Mucosa of stomach (tissue), 1 donor: ENCODE measurements at regions not wholly inside any gene's neighbourhood (a gene's known extent, or its start where the extent isn't known, plus 50 kb on each side); places are given as distances from the start of the nearest gene placed in this dataset.

Experiments
- H3K27me3 ChIP-seq: one replicate; pipeline ENCODE4 v1.7.0; 2013; ENCODE audit warnings: mild to moderate bottlenecking, low read length; ENCODE audit not compliant: control insufficient read depth, insufficient read depth
- H3K36me3 ChIP-seq: one replicate; pipeline ENCODE4 v1.7.0; 2013; ENCODE audit warnings: low read length; ENCODE audit not compliant: control insufficient read depth, insufficient read depth
- H3K4me1 ChIP-seq: one replicate; pipeline ENCODE4 v1.7.0; 2013; ENCODE audit warnings: mild to moderate bottlenecking, low read length; ENCODE audit not compliant: control insufficient read depth, insufficient read depth
- H3K4me3 ChIP-seq: one replicate; pipeline ENCODE4 v1.7.0; 2013; ENCODE audit warnings: low read length
- H3K9ac ChIP-seq: one replicate; pipeline ENCODE4 v1.7.0; 2013; ENCODE audit warnings: mild to moderate bottlenecking, low read length, moderate library complexity
- H3K9me3 ChIP-seq: one replicate; pipeline ENCODE4 v1.7.0; 2013; ENCODE audit warnings: mild to moderate bottlenecking, low read length, moderate library complexity; ENCODE audit not compliant: control insufficient read depth
- donor health status: Pancreatic carcinoma.

DNA sequence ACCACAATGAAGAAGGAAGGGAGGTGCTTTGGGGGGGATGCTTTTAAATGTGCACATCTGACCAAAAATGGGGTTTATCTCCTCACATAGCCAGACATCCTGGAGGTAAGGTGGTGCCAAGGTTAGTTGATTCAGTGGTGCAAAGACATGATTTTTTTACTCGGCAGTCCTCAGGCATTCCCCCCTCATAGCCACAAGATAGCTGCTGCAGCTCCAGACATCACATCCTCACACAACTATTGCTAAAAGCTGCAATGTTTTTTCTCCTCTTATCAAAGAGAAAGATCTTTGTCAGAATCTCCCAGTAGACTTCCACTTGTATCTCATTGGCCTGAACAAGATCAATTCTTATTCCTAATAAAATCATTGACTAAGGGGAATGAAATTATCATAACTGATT, 141.3 kb upstream of the ZNF438 start:
- Histone ChIP-seq H3K27me3 (no peaks in the 10 kb centered on the region), H3K4me1 (no peaks in the 10 kb centered on the region), H3K9ac (no peak overlapping the region), H3K36me3 (no peaks in the 10 kb centered on the region), H3K4me3 (no peak overlapping the region), H3K9me3 (no peaks in the 10 kb centered on the region)

DNA sequence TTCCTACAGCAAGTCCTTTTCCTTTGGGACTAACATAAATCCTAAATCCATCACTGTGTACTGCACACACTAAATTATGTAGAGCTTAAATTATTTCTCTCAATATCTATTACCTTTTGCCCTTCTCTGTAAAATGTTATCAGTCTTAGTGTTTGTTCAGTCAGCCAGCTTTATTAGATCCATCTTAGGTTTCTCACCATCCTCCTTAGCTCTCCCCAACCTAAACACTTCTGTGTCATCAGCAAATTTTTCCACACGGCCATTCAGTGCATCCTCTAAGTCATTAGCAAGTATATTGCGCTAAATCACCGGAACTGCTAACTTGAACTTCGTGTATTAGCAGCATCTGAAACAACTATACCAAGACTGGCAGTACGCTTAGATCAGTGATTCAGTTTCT, 142.1 kb upstream of the ZNF438 start:
- Histone ChIP-seq H3K9ac (no peak overlapping the region), H3K4me3 (no peak overlapping the region), H3K36me3 (no peaks in the 10 kb centered on the region), H3K4me1 (no peaks in the 10 kb centered on the region), H3K27me3 (no peaks in the 10 kb centered on the region), H3K9me3 (no peaks in the 10 kb centered on the region)

DNA sequence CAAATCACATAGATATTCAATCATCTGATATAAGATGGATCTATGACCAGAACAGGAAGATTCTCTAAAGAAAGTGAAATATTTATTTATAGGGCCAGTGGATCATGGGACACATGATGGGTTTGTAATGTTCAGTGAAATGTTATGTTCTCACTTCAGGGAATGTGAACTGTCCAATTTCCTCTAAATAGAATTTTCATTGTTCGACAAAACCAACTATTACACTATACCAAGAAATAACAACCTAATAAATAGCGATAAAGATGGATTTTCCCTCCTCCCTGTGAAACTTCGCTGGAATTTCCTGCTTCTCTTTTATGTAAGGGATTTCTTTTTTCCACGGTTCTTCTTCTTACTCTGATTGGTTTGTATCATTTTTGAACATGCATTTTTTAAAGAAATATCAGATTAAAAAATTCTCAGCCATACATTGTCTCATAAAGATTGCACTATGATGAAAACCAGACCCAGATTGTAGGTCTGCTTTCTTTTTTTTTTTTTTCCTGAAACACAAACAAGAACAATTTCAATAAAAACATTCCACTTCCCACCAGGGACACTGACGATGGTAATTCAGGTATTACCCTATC, 139.8 kb upstream of the ZEB1 start:
- no peaks in the 10 kb centered on the region for H3K27me3 ChIP-seq
- no peaks in the 10 kb centered on the region for H3K36me3 ChIP-seq
- no peak overlapping the region for H3K9ac ChIP-seq
- H3K4me1 ChIP-seq: no peaks in the 10 kb centered on the region
- H3K4me3 ChIP-seq: no peak overlapping the region
- no peaks in the 10 kb centered on the region for H3K9me3 ChIP-seq

- Histone ChIP-seq H3K4me1 (no peaks in the 10 kb centered on the region), H3K9ac (no peak overlapping the region), H3K36me3 (no peaks in the 10 kb centered on the region), H3K9me3 (no peaks in the 10 kb centered on the region), H3K4me3 (no peak overlapping the region), H3K27me3 (no peaks in the 10 kb centered on the region)
Observed at GRCh38 chr10:31186225-31187000, 132.6 kb upstream of the ZEB1 start.

DNA sequence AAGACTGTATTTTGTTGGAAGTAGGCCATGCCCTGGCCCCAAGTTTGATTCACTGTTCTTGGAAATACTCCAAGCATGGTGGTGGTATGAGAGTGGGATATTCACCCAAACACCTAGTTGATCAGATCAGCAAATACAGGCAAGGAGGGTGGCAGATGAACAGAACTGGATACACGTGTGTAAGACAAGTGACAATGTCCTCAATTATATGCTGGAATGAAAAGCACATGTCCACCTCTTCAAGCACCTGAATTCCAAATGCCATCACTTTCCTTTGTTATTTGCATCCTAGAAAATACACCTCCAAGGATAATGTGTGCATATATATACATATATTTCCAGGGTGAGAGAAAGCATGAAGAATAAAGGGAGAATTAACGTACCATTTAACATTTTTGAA, 131.8 kb upstream of the ZEB1 start:
- Histone ChIP-seq H3K4me3 (no peak overlapping the region), H3K36me3 (no peaks in the 10 kb centered on the region), H3K9ac (no peak overlapping the region), H3K27me3 (no peaks in the 10 kb centered on the region), H3K4me1 (no peaks in the 10 kb centered on the region), H3K9me3 (no peaks in the 10 kb centered on the region)

- Histone ChIP-seq H3K36me3 (no peaks in the 10 kb centered on the region), H3K4me3 (no peak overlapping the region), H3K27me3 (no peaks in the 10 kb centered on the region), H3K9me3 (no peaks in the 10 kb centered on the region), H3K9ac (no peak overlapping the region), H3K4me1 (no peaks in the 10 kb centered on the region)
Observed at GRCh38 chr10:31187607-31188210, 131.3 kb upstream of the ZEB1 start.

DNA sequence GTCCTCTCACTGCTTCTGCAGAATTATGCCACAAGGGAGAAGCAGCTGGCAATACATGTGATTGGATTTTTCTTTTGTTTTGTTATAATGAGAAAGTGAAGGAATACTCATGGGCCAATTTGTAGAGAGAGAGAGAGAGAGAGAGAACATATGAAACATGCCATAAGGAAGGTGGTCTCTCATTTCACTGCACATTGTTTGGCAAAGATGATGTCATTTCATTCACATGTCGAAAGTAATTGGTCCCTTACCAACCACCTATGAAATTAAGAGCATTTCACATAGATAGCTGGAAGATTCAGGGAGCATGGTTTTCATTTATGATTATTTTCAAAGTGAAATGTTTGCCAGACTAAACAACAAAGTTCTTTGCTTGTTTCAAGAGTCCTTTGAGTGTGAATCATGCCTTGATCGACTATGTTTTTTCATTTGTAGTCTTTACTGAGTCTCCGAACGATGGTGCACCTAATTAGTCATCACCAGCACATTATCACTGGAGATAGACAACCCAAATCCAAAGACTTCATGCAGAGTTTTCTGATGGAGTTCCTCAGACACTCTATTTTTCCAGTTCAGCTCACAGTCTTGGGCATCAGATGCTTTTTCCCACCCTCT, 130.1 kb upstream of the ZEB1 start:
- Histone ChIP-seq H3K4me3 (no peak overlapping the region), H3K36me3 (no peaks in the 10 kb centered on the region), H3K27me3 (no peaks in the 10 kb centered on the region), H3K9ac (no peak overlapping the region), H3K4me1 (no peaks in the 10 kb centered on the region), H3K9me3 (no peaks in the 10 kb centered on the region)

DNA sequence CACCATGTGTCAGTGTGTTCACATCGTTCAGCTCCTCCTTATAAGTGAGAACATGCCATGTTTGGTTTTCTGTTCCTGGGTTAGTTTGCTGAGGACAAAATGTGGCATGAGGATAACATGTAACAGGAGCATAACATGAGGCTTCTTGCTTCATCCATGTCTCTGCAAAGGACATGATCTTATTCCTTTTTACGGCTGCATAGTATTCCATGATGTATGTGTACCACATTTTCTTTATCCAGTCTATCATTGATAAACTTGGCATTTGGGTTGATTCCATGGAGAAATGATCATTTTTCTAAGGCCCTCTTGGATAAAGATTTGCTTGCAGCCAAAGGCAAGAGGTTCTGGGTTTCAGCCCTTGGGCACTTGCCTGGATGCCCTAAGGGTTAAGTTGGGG, 128.5 kb upstream of the ZEB1 start:
- Histone ChIP-seq H3K9ac (no peak overlapping the region), H3K4me1 (no peaks in the 10 kb centered on the region), H3K4me3 (no peak overlapping the region), H3K36me3 (no peaks in the 10 kb centered on the region), H3K27me3 (no peaks in the 10 kb centered on the region), H3K9me3 (no peaks in the 10 kb centered on the region)

- Histone ChIP-seq H3K4me1 (no peaks in the 10 kb centered on the region), H3K9ac (no peak overlapping the region), H3K4me3 (no peak overlapping the region), H3K36me3 (no peaks in the 10 kb centered on the region), H3K27me3 (no peaks in the 10 kb centered on the region), H3K9me3 (no peaks in the 10 kb centered on the region)
Observed at GRCh38 chr10:31192475-31192874, 126.5 kb upstream of the ZEB1 start.

GRCh38 chr10:31194986-31195385, 124.0 kb upstream of the ZEB1 start:
- H3K4me1 ChIP-seq: no peaks in the 10 kb centered on the region
- no peaks in the 10 kb centered on the region for H3K9me3 ChIP-seq
- no peak overlapping the region for H3K9ac ChIP-seq
- H3K36me3 ChIP-seq: no peaks in the 10 kb centered on the region
- H3K27me3 ChIP-seq: no peaks in the 10 kb centered on the region
- H3K4me3 ChIP-seq: no peak overlapping the region

DNA sequence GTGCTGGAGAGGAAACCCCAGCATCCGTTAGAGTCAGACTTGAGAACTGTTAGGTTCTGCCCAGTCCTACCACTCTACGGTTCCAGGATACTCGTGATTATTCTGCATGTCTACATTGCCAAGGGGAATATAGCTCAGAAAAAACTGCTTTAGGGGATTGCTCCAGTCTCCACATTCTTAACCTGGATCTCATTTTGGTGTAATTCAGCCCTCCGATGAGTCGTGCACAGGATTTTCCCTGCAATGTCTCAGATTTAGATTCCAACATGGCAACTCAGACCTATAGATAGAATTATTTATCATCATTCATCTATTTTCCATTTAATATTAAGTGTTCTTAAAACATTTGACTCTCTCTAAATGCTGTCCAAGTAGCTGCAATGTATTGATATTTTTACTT, 121.1 kb upstream of the ZEB1 start:
- H3K27me3 ChIP-seq: no peaks in the 10 kb centered on the region
- H3K36me3 ChIP-seq: no peaks in the 10 kb centered on the region
- H3K9ac ChIP-seq: no peak overlapping the region
- H3K4me1 ChIP-seq: no peaks in the 10 kb centered on the region
- H3K4me3 ChIP-seq: no peak overlapping the region
- H3K9me3 ChIP-seq: no peaks in the 10 kb centered on the region

DNA sequence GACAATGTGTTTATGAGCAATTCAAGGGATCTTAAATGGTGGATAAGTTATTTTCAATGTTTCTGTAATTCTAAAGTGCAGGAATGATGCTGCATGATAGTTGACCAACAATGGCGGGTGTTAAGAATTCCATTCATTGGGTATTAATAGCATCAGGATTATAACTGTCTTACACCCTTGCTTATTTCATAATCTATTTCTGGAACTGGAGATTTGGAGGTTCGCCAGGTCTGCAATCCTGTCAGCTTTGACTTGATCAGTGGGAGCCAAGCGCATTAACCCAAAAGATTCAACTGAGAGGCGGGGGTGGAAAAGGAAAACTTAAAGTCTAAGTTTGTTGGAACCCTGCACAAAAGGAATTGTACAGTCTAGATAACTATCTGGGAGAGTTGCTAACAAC, 114.9 kb upstream of the ZEB1 start:
- H3K27me3 ChIP-seq: no peaks in the 10 kb centered on the region
- H3K9ac ChIP-seq: no peak overlapping the region
- no peak overlapping the region for H3K4me3 ChIP-seq
- H3K9me3 ChIP-seq: no peaks in the 10 kb centered on the region
- no peaks in the 10 kb centered on the region for H3K36me3 ChIP-seq
- no peaks in the 10 kb centered on the region for H3K4me1 ChIP-seq
